Activated CD4-positive, alpha-beta T cell treated with anti-CD3 and anti-CD28 coated beads, Interleukin-2, amount 10 ng/mL, durations not matched to agents 24 days and 14 days (primary cell): ENCODE measurements at regions not wholly inside any gene's neighbourhood (a gene's known extent, or its start where the extent isn't known, plus 50 kb on each side); places are given as distances from the start of the nearest gene placed in this dataset.
"Not testable (repeated sequence)": the region's sequence is repeated elsewhere in the genome, so short reads cannot be mapped to it uniquely, and the experiment has no call there.

ENCODE experiments used
- DNase-seq: peaks from one replicate; pipeline ENCODE4 v3.0.0; 2022
- H3K27ac Mint-ChIP-seq: one replicate; pipeline ENCODE4 v1.8.0; 2022; ENCODE audit warnings: mild to moderate bottlenecking, mixed read lengths
- H3K27me3 Mint-ChIP-seq: one replicate; pipeline ENCODE4 v1.8.0; 2022; ENCODE audit warnings: mixed read lengths
- H3K36me3 Mint-ChIP-seq: one replicate; pipeline ENCODE4 v1.8.0; 2022; ENCODE audit warnings: low read depth, mild to moderate bottlenecking, mixed read lengths
- H3K4me1 Mint-ChIP-seq: one replicate; pipeline ENCODE4 v1.8.0; 2021; ENCODE audit warnings: mixed read lengths
- H3K4me3 Mint-ChIP-seq: one replicate; pipeline ENCODE4 v1.8.0; 2022; ENCODE audit warnings: mild to moderate bottlenecking, moderate library complexity, mixed read lengths
- H3K9me3 Mint-ChIP-seq: one replicate; pipeline ENCODE4 v1.8.0; 2021; ENCODE audit warnings: mixed read lengths
- intact Hi-C: fragments of 100-400 bp; cut with micrococcal nuclease; formaldehyde crosslinking; loops from one replicate; pipeline ENCODE4 v1.15.1; 2023

GRCh38 chr2:160752475-160753330, 259.1 kb upstream of the RBMS1 start:
- Mint-ChIP-seq H3K27ac (no peak overlapping the region), H3K4me1 (no peaks in the 10 kb centered on the region), H3K9me3 (peaks cover 6% of the 10 kb centered on the region), H3K4me3 (no peak overlapping the region), H3K27me3 (peaks cover 8% of the 10 kb centered on the region), H3K36me3 (no peaks in the 10 kb centered on the region)
- no peak for DNase-seq
- intact Hi-C loops: no loop called here

- peaks cover 6% of the 10 kb centered on the region for H3K9me3 Mint-ChIP-seq
- H3K27ac Mint-ChIP-seq: no peak overlapping the region
- DNase-seq: no peak
- intact Hi-C loops: no loop called here
- H3K4me1 Mint-ChIP-seq: no peaks in the 10 kb centered on the region
- peaks cover 8% of the 10 kb centered on the region for H3K27me3 Mint-ChIP-seq
- no peaks in the 10 kb centered on the region for H3K36me3 Mint-ChIP-seq
- H3K4me3 Mint-ChIP-seq: no peak overlapping the region
Measured at GRCh38 chr2:160753331-160753654, 259.7 kb upstream of the RBMS1 start.

GRCh38 chr2:160753960-160754359, 260.4 kb upstream of the RBMS1 start:
- H3K36me3 Mint-ChIP-seq: no peaks in the 10 kb centered on the region
- H3K9me3 Mint-ChIP-seq: peaks cover 6% of the 10 kb centered on the region
- H3K27me3 Mint-ChIP-seq: peaks cover 8% of the 10 kb centered on the region
- no peak overlapping the region for H3K4me3 Mint-ChIP-seq
- H3K27ac Mint-ChIP-seq: no peak overlapping the region
- DNase-seq: no peak
- no peaks in the 10 kb centered on the region for H3K4me1 Mint-ChIP-seq
- intact Hi-C loops: no loop called here

GRCh38 chr2:160756481-160756880, 262.9 kb upstream of the RBMS1 start:
- no peak overlapping the region for H3K27ac Mint-ChIP-seq
- no peak overlapping the region for H3K4me3 Mint-ChIP-seq
- no peaks in the 10 kb centered on the region for H3K36me3 Mint-ChIP-seq
- DNase-seq: no peak
- H3K27me3 Mint-ChIP-seq: peaks cover 5% of the 10 kb centered on the region
- intact Hi-C loops: no loop called here
- H3K9me3 Mint-ChIP-seq: peaks cover 6% of the 10 kb centered on the region
- no peaks in the 10 kb centered on the region for H3K4me1 Mint-ChIP-seq

- H3K27me3 Mint-ChIP-seq, DNase-seq, intact Hi-C loops, H3K27ac Mint-ChIP-seq, H3K4me3 Mint-ChIP-seq, H3K36me3 Mint-ChIP-seq, H3K9me3 Mint-ChIP-seq, H3K4me1 Mint-ChIP-seq: not testable (repeated sequence)
Measured at GRCh38 chr2:160762493-160763128, 269.0 kb upstream of the RBMS1 start.

- H3K27me3 Mint-ChIP-seq: no peaks in the 10 kb centered on the region
- H3K4me3 Mint-ChIP-seq: no peak overlapping the region
- peaks cover 7% of the 10 kb centered on the region for H3K9me3 Mint-ChIP-seq
- no peak overlapping the region for H3K27ac Mint-ChIP-seq
- no peak for DNase-seq
- intact Hi-C loops: no loop called here
- no peaks in the 10 kb centered on the region for H3K4me1 Mint-ChIP-seq
- no peaks in the 10 kb centered on the region for H3K36me3 Mint-ChIP-seq
Measured at GRCh38 chr2:160783474-160783873, 289.9 kb upstream of the RBMS1 start.

GRCh38 chr2:160784034-160784433, 290.4 kb upstream of the RBMS1 start:
- peaks cover 4% of the 10 kb centered on the region for H3K9me3 Mint-ChIP-seq
- intact Hi-C loops: no loop called here
- H3K27ac Mint-ChIP-seq: no peak overlapping the region
- H3K36me3 Mint-ChIP-seq: no peaks in the 10 kb centered on the region
- no peaks in the 10 kb centered on the region for H3K4me1 Mint-ChIP-seq
- H3K4me3 Mint-ChIP-seq: no peak overlapping the region
- H3K27me3 Mint-ChIP-seq: no peaks in the 10 kb centered on the region
- DNase-seq: no peak

GRCh38 chr2:160790738-160791137, 297.1 kb upstream of the RBMS1 start:
- Mint-ChIP-seq H3K4me1 (no peaks in the 10 kb centered on the region), H3K27me3 (peaks cover 6% of the 10 kb centered on the region), H3K9me3 (peaks cover 3% of the 10 kb centered on the region), H3K36me3 (no peaks in the 10 kb centered on the region), H3K4me3 (no peak overlapping the region), H3K27ac (no peak overlapping the region)
- no peak for DNase-seq
- intact Hi-C loops: no loop called here

- no peaks in the 10 kb centered on the region for H3K36me3 Mint-ChIP-seq
- intact Hi-C loops: no loop called here
- H3K4me3 Mint-ChIP-seq: no peak overlapping the region
- no peak overlapping the region for H3K27ac Mint-ChIP-seq
- peaks cover 6% of the 10 kb centered on the region for H3K27me3 Mint-ChIP-seq
- no peaks in the 10 kb centered on the region for H3K4me1 Mint-ChIP-seq
- peaks cover 3% of the 10 kb centered on the region for H3K9me3 Mint-ChIP-seq
- DNase-seq: no peak
Measured at GRCh38 chr2:160791884-160792283, 298.3 kb upstream of the RBMS1 start.

- Mint-ChIP-seq H3K4me1 (no peaks in the 10 kb centered on the region), H3K36me3 (no peaks in the 10 kb centered on the region), H3K9me3 (peaks cover 3% of the 10 kb centered on the region), H3K4me3 (no peak overlapping the region), H3K27ac (no peak overlapping the region), H3K27me3 (peaks cover 6% of the 10 kb centered on the region)
- intact Hi-C loops: no loop called here
- DNase-seq: no peak
Measured at GRCh38 chr2:160792837-160793236, 299.2 kb upstream of the RBMS1 start.

- Mint-ChIP-seq H3K4me3 (no peak overlapping the region), H3K4me1 (no peaks in the 10 kb centered on the region), H3K36me3 (no peaks in the 10 kb centered on the region), H3K27ac (no peak overlapping the region), H3K27me3 (peaks cover 6% of the 10 kb centered on the region), H3K9me3 (peaks cover 7% of the 10 kb centered on the region)
- no peak for DNase-seq
- intact Hi-C loops: no loop called here
Measured at GRCh38 chr2:160794926-160795325, 301.3 kb upstream of the RBMS1 start.

GRCh38 chr2:160803881-160804280, 310.3 kb upstream of the RBMS1 start:
- no peaks in the 10 kb centered on the region for H3K4me1 Mint-ChIP-seq
- DNase-seq: no peak
- no peaks in the 10 kb centered on the region for H3K9me3 Mint-ChIP-seq
- H3K36me3 Mint-ChIP-seq: no peaks in the 10 kb centered on the region
- intact Hi-C loops: no loop called here
- no peak overlapping the region for H3K4me3 Mint-ChIP-seq
- H3K27ac Mint-ChIP-seq: no peak overlapping the region
- H3K27me3 Mint-ChIP-seq: no peaks in the 10 kb centered on the region

GRCh38 chr2:160810406-160810805, 316.8 kb upstream of the RBMS1 start:
- no peaks in the 10 kb centered on the region for H3K27me3 Mint-ChIP-seq
- no peaks in the 10 kb centered on the region for H3K9me3 Mint-ChIP-seq
- no peaks in the 10 kb centered on the region for H3K36me3 Mint-ChIP-seq
- no peak for DNase-seq
- H3K4me3 Mint-ChIP-seq: no peak overlapping the region
- H3K27ac Mint-ChIP-seq: no peak overlapping the region
- intact Hi-C loops: no loop called here
- no peaks in the 10 kb centered on the region for H3K4me1 Mint-ChIP-seq

- Mint-ChIP-seq H3K27ac (no peak overlapping the region), H3K4me3 (no peak overlapping the region), H3K27me3 (peaks cover 2% of the 10 kb centered on the region), H3K9me3 (no peaks in the 10 kb centered on the region), H3K4me1 (no peaks in the 10 kb centered on the region), H3K36me3 (no peaks in the 10 kb centered on the region)
- no peak for DNase-seq
- intact Hi-C loops: no loop called here
Measured at GRCh38 chr2:160812830-160813505, 319.4 kb upstream of the RBMS1 start.
